LNCaP clone FGC (cell line): ENCODE measurements at regions not wholly inside any gene's neighbourhood (a gene's known extent, or its start where the extent isn't known, plus 50 kb on each side); places are given as distances from the start of the nearest gene placed in this dataset.
"Not testable (repeated sequence)": the region's sequence is repeated elsewhere in the genome, so short reads cannot be mapped to it uniquely, and the experiment has no call there.

Experiments
- DNase-seq: peaks from one replicate; pipeline ENCODE4 v3.0.0-alpha.2; 2011; ENCODE audit warnings: low read depth
- H3K4me3 ChIP-seq: 2 replicates; pipeline ENCODE4 v1.5.1; 2011; ENCODE audit warnings: mild to moderate bottlenecking, low read depth, low read length, control low read depth
- CTCF ChIP-seq: IDR thresholded peaks from 2 replicates; pipeline ENCODE4 v1.5.1; 2012; ENCODE audit warnings: mild to moderate bottlenecking; ENCODE audit not compliant: control insufficient read depth, insufficient read depth; ENCODE audit errors: extremely low read depth

- no peak for DNase-seq
- no peak for TF ChIP-seq CTCF
- H3K4me3 ChIP-seq: no peak overlapping the region
Measured at GRCh38 chr6:77106992-77107391, 356.3 kb downstream of the HTR1B start.

GRCh38 chr6:77105091-77105490 lies 358.2 kb downstream of the HTR1B start:
- no peak overlapping the region for H3K4me3 ChIP-seq
- peak; percentile 18 for DNase-seq
- TF ChIP-seq CTCF: no peak

- no peak for DNase-seq
- no peak overlapping the region for H3K4me3 ChIP-seq
- TF ChIP-seq CTCF: no peak
Measured at GRCh38 chr6:77097940-77098339, 365.4 kb downstream of the HTR1B start.

- no peak overlapping the region for H3K4me3 ChIP-seq
- no peak for DNase-seq
- TF ChIP-seq CTCF: no peak
Measured at GRCh38 chr6:77095936-77096627, 367.2 kb downstream of the HTR1B start.

- H3K4me3 ChIP-seq: no peak overlapping the region
- DNase-seq: no peak
- no peak for TF ChIP-seq CTCF
Measured at GRCh38 chr6:77094821-77095220, 368.5 kb downstream of the HTR1B start.

- TF ChIP-seq CTCF: no peak
- H3K4me3 ChIP-seq: no peak overlapping the region
- no peak for DNase-seq
Measured at GRCh38 chr6:77092971-77093370, 370.3 kb downstream of the HTR1B start.

GRCh38 chr6:77089776-77090175 lies 373.5 kb downstream of the HTR1B start:
- H3K4me3 ChIP-seq: no peak overlapping the region
- no peak for TF ChIP-seq CTCF
- no peak for DNase-seq

GRCh38 chr6:77087794-77088318 lies 375.4 kb downstream of the HTR1B start:
- DNase-seq, H3K4me3 ChIP-seq: not testable (repeated sequence)
